HFFc6 (cell line): ENCODE measurements at regions not wholly inside any gene's neighbourhood (a gene's known extent, or its start where the extent isn't known, plus 50 kb on each side); places are given as distances from the start of the nearest gene placed in this dataset.
"Not testable (repeated sequence)": the region's sequence is repeated elsewhere in the genome, so short reads cannot be mapped to it uniquely, and the experiment has no call there.

Source experiments
- DNase-seq: peaks from one replicate; pipeline ENCODE4 v3.0.0-alpha.2; 2018
- H3K27ac Mint-ChIP-seq: 2 replicates; pipeline ENCODE4 v1.8.0; 2020; ENCODE audit warnings: mild to moderate bottlenecking, mixed read lengths
- H3K27me3 Mint-ChIP-seq: 2 replicates; pipeline ENCODE4 v1.8.0; 2021; ENCODE audit warnings: mild to moderate bottlenecking, moderate library complexity, mixed read lengths; ENCODE audit not compliant: insufficient read depth
- H3K36me3 Mint-ChIP-seq: 2 replicates; pipeline ENCODE4 v1.8.0; 2021; ENCODE audit warnings: low read depth, mixed read lengths
- H3K4me1 Mint-ChIP-seq: 2 replicates; pipeline ENCODE4 v1.8.0; 2020; ENCODE audit warnings: low read depth, mixed read lengths
- H3K4me3 Mint-ChIP-seq: 2 replicates; pipeline ENCODE4 v1.8.0; 2020; ENCODE audit warnings: mild to moderate bottlenecking, moderate library complexity, mixed read lengths
- H3K9me3 Mint-ChIP-seq: 2 replicates; pipeline ENCODE4 v1.8.0; 2020; ENCODE audit warnings: mild to moderate bottlenecking, mixed read lengths
- CTCF ChIP-seq: fragments of 200-600 bp; sonication (generic); IDR thresholded peaks from 2 replicates; pipeline ENCODE4 v1.5.0; 2021; ENCODE audit warnings: antibody characterized with exemption, mild to moderate bottlenecking

DNA sequence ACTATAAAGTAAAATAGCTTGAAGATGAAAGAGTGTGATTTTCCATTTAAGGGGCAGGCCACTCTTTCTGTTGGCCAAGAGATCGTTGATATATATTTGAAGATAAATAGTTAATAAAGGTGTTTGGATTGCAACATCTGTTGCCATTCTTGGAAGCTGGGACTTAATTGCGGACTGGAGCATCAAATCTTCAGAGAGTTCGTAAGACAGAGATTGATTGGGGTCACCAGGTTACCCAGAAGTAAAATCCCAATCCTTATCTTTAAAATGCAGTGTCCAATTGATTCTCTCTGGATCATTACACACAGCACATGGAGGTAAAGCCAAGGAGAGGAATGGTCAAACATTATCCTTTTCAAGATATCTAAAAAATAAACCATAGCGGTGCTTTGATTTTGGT lies 220.8 kb upstream of the HES1 start:
- no peaks in the 10 kb centered on the region for H3K36me3 Mint-ChIP-seq

DNA sequence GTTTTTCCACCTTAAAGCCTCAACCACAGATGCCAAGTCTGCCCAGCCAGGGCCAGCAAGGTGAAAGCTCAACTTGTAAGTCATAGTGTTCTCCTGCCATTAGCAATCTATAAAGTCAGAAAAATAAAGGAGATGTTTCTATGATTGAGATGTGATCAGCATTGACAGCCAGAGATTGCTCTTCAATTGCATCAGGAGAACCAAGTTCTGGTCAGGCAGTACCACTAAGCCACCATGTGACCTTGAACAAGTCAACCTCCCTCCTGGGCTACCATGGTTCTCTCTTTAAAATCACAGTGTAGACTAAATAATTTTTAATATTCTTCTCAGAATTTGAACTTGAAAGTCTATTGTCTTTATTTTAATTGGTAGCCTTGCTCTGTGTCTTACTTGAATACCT lies 220.3 kb upstream of the HES1 start:
- TF ChIP-seq CTCF = no peak
- H3K27me3 Mint-ChIP-seq = peaks cover 23% of the 10 kb centered on the region
- H3K4me1 Mint-ChIP-seq = no peaks in the 10 kb centered on the region
- DNase-seq = no peak
- H3K9me3 Mint-ChIP-seq = no peaks in the 10 kb centered on the region
- no peaks in the 10 kb centered on the region for H3K36me3 Mint-ChIP-seq
- H3K27ac Mint-ChIP-seq = no peak overlapping the region
- no peak overlapping the region for H3K4me3 Mint-ChIP-seq

More for the DNA sequence above, 220.8 kb upstream of the HES1 start:
- H3K27ac Mint-ChIP-seq = no peak overlapping the region
- no peak overlapping the region for H3K4me3 Mint-ChIP-seq
- H3K9me3 Mint-ChIP-seq = no peaks in the 10 kb centered on the region
- TF ChIP-seq CTCF = no peak
- no peak for DNase-seq
- no peaks in the 10 kb centered on the region for H3K4me1 Mint-ChIP-seq
- peaks cover 26% of the 10 kb centered on the region for H3K27me3 Mint-ChIP-seq

DNA sequence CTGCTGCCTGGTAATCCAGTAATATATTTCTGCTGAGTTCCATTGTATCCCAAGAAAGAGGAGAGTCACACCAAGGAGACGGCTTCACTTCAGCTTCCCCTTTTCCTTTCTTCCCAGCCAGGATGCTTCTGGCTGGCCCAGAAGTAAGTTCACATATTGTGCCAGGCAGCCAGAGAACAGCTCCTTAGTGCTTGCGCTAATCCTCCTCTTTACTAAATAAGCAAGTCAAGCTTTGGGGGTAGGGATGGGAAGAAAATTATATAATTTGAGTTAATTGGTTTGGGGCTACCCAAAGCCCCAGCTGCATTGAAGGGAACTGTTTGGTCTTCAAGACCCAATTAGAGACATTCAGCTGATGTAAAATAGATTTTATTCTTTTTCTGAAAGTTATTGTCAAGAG lies 218.8 kb upstream of the HES1 start:
- Mint-ChIP-seq H3K27ac (no peak overlapping the region), H3K4me1 (no peaks in the 10 kb centered on the region), H3K4me3 (no peak overlapping the region), H3K9me3 (no peaks in the 10 kb centered on the region), H3K36me3 (no peaks in the 10 kb centered on the region), H3K27me3 (peaks cover 27% of the 10 kb centered on the region)
- no peak for TF ChIP-seq CTCF
- no peak for DNase-seq

- peaks cover 29% of the 10 kb centered on the region for H3K27me3 Mint-ChIP-seq
- H3K36me3 Mint-ChIP-seq = no peaks in the 10 kb centered on the region
- no peak for TF ChIP-seq CTCF
- no peak overlapping the region for H3K27ac Mint-ChIP-seq
- H3K4me3 Mint-ChIP-seq = no peak overlapping the region
- H3K9me3 Mint-ChIP-seq = peaks cover 21% of the 10 kb centered on the region; the same call in 1 of the 2 replicates
- DNase-seq = no peak
- H3K4me1 Mint-ChIP-seq = no peaks in the 10 kb centered on the region
Observed at GRCh38 chr3:193921465-193921864, 214.5 kb upstream of the HES1 start.

- no peaks in the 10 kb centered on the region for H3K4me1 Mint-ChIP-seq
- no peak overlapping the region for H3K27ac Mint-ChIP-seq
- H3K9me3 Mint-ChIP-seq = peaks cover 21% of the 10 kb centered on the region; the same call in 1 of the 2 replicates
- H3K36me3 Mint-ChIP-seq = no peaks in the 10 kb centered on the region
- peaks cover 25% of the 10 kb centered on the region for H3K27me3 Mint-ChIP-seq
- TF ChIP-seq CTCF = no peak
- H3K4me3 Mint-ChIP-seq = no peak overlapping the region
- no peak for DNase-seq
Observed at GRCh38 chr3:193922034-193922774, 213.7 kb upstream of the HES1 start.

GRCh38 chr3:193923958-193924357 lies 212.0 kb upstream of the HES1 start:
- H3K27me3 Mint-ChIP-seq = peaks cover 21% of the 10 kb centered on the region
- not testable (repeated sequence) for H3K36me3 Mint-ChIP-seq, H3K27ac Mint-ChIP-seq, H3K4me1 Mint-ChIP-seq, H3K4me3 Mint-ChIP-seq, DNase-seq
- H3K9me3 Mint-ChIP-seq = peaks cover 21% of the 10 kb centered on the region; the same call in 1 of the 2 replicates

DNA sequence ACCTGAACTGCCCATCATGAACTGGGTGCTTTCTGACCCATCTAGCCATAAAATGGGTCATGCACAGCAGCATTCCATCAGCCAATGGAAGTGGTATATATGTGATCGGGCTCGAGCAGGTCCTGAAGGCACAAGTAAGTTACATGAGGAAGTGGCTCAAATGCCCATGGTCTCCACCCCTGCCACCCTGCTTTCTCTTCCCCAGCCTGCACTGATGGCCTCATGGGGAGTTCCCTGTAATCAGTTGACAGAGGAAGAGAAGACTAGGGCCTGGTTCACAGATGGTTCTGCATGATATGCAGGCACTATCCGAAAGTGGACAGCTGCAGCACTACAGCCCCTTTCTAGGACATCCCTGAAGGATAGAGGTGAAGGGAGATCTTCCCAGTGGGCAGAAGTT lies 209.9 kb upstream of the HES1 start:
- H3K36me3 Mint-ChIP-seq, H3K4me3 Mint-ChIP-seq, H3K4me1 Mint-ChIP-seq, DNase-seq, H3K27ac Mint-ChIP-seq: not testable (repeated sequence)
- Mint-ChIP-seq H3K27me3 (peaks cover 22% of the 10 kb centered on the region), H3K9me3 (peaks cover 21% of the 10 kb centered on the region; the same call in 1 of the 2 replicates)

DNA sequence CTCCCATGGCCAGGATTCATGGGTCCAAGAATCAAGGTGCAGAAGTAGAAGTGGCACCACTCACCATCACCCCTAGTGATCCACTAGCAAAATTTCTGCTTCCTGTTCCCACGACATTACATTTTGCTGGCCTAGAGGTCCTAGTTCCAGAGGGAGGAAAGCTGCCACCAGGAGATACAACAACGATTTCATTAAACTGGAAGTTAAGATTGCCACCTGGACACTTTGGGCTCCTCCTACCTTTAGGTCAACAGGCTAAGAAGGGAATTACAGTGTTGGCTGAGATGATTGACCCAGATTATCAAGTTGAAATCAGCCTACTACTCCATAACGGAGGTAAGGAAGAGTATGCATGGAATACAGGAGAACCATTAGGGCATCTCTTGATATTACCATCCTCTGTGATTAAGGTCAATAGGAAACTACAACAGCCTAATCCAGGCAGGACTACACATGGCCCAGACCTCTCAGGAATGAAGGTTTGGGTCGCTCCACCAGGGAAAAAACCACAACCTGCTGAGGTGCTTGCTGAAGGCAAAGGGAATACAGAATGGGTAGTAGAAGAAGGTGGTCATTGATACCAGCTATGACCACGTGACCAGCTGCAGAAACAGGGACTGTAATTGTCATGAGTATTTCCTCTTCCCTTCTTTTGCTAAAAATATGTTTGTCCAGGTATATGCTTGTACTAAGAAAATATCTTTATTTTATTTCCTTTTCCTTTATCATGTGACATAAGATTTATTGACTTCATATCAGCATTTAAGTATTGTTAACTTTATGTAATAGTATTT lies 208.3 kb upstream of the HES1 start:
- not testable (repeated sequence) for H3K4me1 Mint-ChIP-seq, H3K27ac Mint-ChIP-seq, H3K4me3 Mint-ChIP-seq, DNase-seq, H3K36me3 Mint-ChIP-seq
- Mint-ChIP-seq H3K27me3 (peaks cover 15% of the 10 kb centered on the region), H3K9me3 (peaks cover 21% of the 10 kb centered on the region; the same call in 1 of the 2 replicates)
